AG10803 (cell line): ENCODE measurements at regions not wholly inside any gene's neighbourhood (a gene's known extent, or its start where the extent isn't known, plus 50 kb on each side); places are given as distances from the start of the nearest gene placed in this dataset.

Experiments
- DNase-seq: peaks from one replicate; pipeline ENCODE4 v3.0.0; 2010; ENCODE audit warnings: low read depth
- H3K4me3 ChIP-seq: 2 replicates; pipeline ENCODE4 v1.5.1; 2011; ENCODE audit warnings: mild to moderate bottlenecking, low read length, control low read depth
- CTCF ChIP-seq: conservative IDR thresholded peaks from 2 replicates; pipeline ENCODE4 v1.5.1; 2011; ENCODE audit warnings: mild to moderate bottlenecking, low read length, control low read depth, inconsistent platforms

GRCh38 chr5:54772231-54772630 is 213.2 kb downstream of the ESM1 start:
- no peak for DNase-seq
- TF ChIP-seq CTCF = no peak
- no peak overlapping the region for H3K4me3 ChIP-seq

GRCh38 chr5:54769746-54770145 is 215.6 kb downstream of the ESM1 start:
- DNase-seq = no peak
- H3K4me3 ChIP-seq = no peak overlapping the region
- no peak for TF ChIP-seq CTCF

- no peak for DNase-seq
- TF ChIP-seq CTCF = no peak
- H3K4me3 ChIP-seq = no peak overlapping the region
Observed at GRCh38 chr5:54769072-54769471, 216.3 kb downstream of the ESM1 start.

GRCh38 chr5:54766748-54767147 is 218.6 kb downstream of the ESM1 start:
- no peak for DNase-seq
- no peak overlapping the region for H3K4me3 ChIP-seq
- TF ChIP-seq CTCF = no peak

- no peak for TF ChIP-seq CTCF
- DNase-seq = no peak
- no peak overlapping the region for H3K4me3 ChIP-seq
Observed at GRCh38 chr5:54765165-54766028, 220.0 kb downstream of the ESM1 start.

GRCh38 chr5:54764102-54765090 is 221.0 kb downstream of the ESM1 start:
- peak; percentile 92 for DNase-seq
- no peak overlapping the region for H3K4me3 ChIP-seq
- TF ChIP-seq CTCF = no peak
